ENCODE measurements at regions not wholly inside any gene's neighbourhood (a gene's known extent, or its start where the extent isn't known, plus 50 kb on each side); places are given as distances from the start of the nearest gene placed in this dataset.

GRCh38 chr3:1699361-1699920 lies 399.2 kb upstream of the CNTN4 start:
- no peak overlapping the region for H3K4ac ChIP-seq (ENCODE audit: low read depth in 1 of 2, low read length in 2 of 2)
- H2BK120ac ChIP-seq (ENCODE audit: low read depth, low read length), result no peak overlapping the region
- H3K36me3 ChIP-seq (ENCODE audit: control insufficient read depth in 1 of 2, insufficient read depth in 2 of 2, low read depth in 1 of 2, low read length in 2 of 2), result no peaks in the 10 kb centered on the region
- no peak overlapping the region for H3K18ac ChIP-seq (ENCODE audit: low read depth in 1 of 2, low read length in 2 of 2)
- no peak overlapping the region for H3K27ac ChIP-seq (ENCODE audit: low read length, poor library complexity, severe bottlenecking)
- H2AK5ac ChIP-seq (ENCODE audit: low read length, severe bottlenecking), result no peak overlapping the region
- H2AFZ ChIP-seq (ENCODE audit: low read depth, low read length), result no peak overlapping the region
- no peak overlapping the region for H4K8ac ChIP-seq (ENCODE audit: low read length)
- DNase-seq, result no peak
- H4K91ac ChIP-seq (ENCODE audit: low read length), result no peak overlapping the region
- H3K4me2 ChIP-seq (ENCODE audit: low read length, poor library complexity, severe bottlenecking), result no peak overlapping the region
- H3K4me1 ChIP-seq (ENCODE audit: control insufficient read depth, insufficient read depth, low read depth, low read length), result no peaks in the 10 kb centered on the region
- H2BK15ac ChIP-seq (ENCODE audit: low read depth, poor library complexity, severe bottlenecking), result no peak overlapping the region
- H3K9me3 ChIP-seq (ENCODE audit: control insufficient read depth, low read length), result peaks cover 21% of the 10 kb centered on the region
- no peaks in the 10 kb centered on the region for H3K79me1 ChIP-seq (replicated peaks; ENCODE audit: low read length, poor library complexity, severe bottlenecking)
- no peak overlapping the region for H2BK5ac ChIP-seq (ENCODE audit: low read depth, low read length, poor library complexity, severe bottlenecking)
- no peak overlapping the region for H2BK12ac ChIP-seq (ENCODE audit: low read length in 2 of 2)
- 89% methylated on average over 17 of the region's 17 CpGs for WGBS
- H3K14ac ChIP-seq (ENCODE audit: low read length in 2 of 2), result no peak overlapping the region
- no peak overlapping the region for H3K9ac ChIP-seq (ENCODE audit: low read length)
- no peak overlapping the region for H3K4me3 ChIP-seq (ENCODE audit: insufficient read depth in 1 of 2, low read depth in 1 of 2, low read length in 2 of 2)
- H3K23ac ChIP-seq (ENCODE audit: low read length in 2 of 2), result no peak overlapping the region
- no peaks in the 10 kb centered on the region for H3K27me3 ChIP-seq (ENCODE audit: control insufficient read depth in 1 of 2, insufficient read depth in 1 of 2, low read length in 2 of 2)

GRCh38 chr3:1700650-1701049 lies 398.0 kb upstream of the CNTN4 start:
- Histone ChIP-seq H2BK120ac (ENCODE audit: low read depth, low read length) (no peak overlapping the region), H3K4me3 (ENCODE audit: insufficient read depth in 1 of 2, low read depth in 1 of 2, low read length in 2 of 2) (no peak overlapping the region), H3K23ac (ENCODE audit: low read length in 2 of 2) (no peak overlapping the region), H3K27ac (ENCODE audit: low read length, poor library complexity, severe bottlenecking) (no peak overlapping the region), H2BK5ac (ENCODE audit: low read depth, low read length, poor library complexity, severe bottlenecking) (no peak overlapping the region), H3K9me3 (ENCODE audit: control insufficient read depth, low read length) (peaks cover 21% of the 10 kb centered on the region), H4K8ac (ENCODE audit: low read length) (no peak overlapping the region), H2BK15ac (ENCODE audit: low read depth, poor library complexity, severe bottlenecking) (no peak overlapping the region), H3K79me1 (replicated peaks; ENCODE audit: low read length, poor library complexity, severe bottlenecking) (no peaks in the 10 kb centered on the region), H3K18ac (ENCODE audit: low read depth in 1 of 2, low read length in 2 of 2) (no peak overlapping the region), H2AFZ (ENCODE audit: low read depth, low read length) (no peak overlapping the region), H3K4ac (ENCODE audit: low read depth in 1 of 2, low read length in 2 of 2) (no peak overlapping the region), H4K91ac (ENCODE audit: low read length) (no peak overlapping the region), H3K4me2 (ENCODE audit: low read length, poor library complexity, severe bottlenecking) (no peak overlapping the region), H2BK12ac (ENCODE audit: low read length in 2 of 2) (no peak overlapping the region), H3K4me1 (ENCODE audit: control insufficient read depth, insufficient read depth, low read depth, low read length) (no peaks in the 10 kb centered on the region), H3K27me3 (ENCODE audit: control insufficient read depth in 1 of 2, insufficient read depth in 1 of 2, low read length in 2 of 2) (no peaks in the 10 kb centered on the region), H3K9ac (ENCODE audit: low read length) (no peak overlapping the region), H3K14ac (ENCODE audit: low read length in 2 of 2) (no peak overlapping the region), H2AK5ac (ENCODE audit: low read length, severe bottlenecking) (no peak overlapping the region), H3K36me3 (ENCODE audit: control insufficient read depth in 1 of 2, insufficient read depth in 2 of 2, low read depth in 1 of 2, low read length in 2 of 2) (no peaks in the 10 kb centered on the region)
- 72% methylated on average over 5 of the region's 5 CpGs for WGBS
- no peak for DNase-seq

GRCh38 chr3:1703169-1703568 lies 395.5 kb upstream of the CNTN4 start:
- Histone ChIP-seq H4K91ac (ENCODE audit: low read length) (no peak overlapping the region), H3K9me3 (ENCODE audit: control insufficient read depth, low read length) (peaks cover 20% of the 10 kb centered on the region), H3K23ac (ENCODE audit: low read length in 2 of 2) (no peak overlapping the region), H3K27me3 (ENCODE audit: control insufficient read depth in 1 of 2, insufficient read depth in 1 of 2, low read length in 2 of 2) (no peaks in the 10 kb centered on the region), H2AFZ (ENCODE audit: low read depth, low read length) (no peak overlapping the region), H2AK5ac (ENCODE audit: low read length, severe bottlenecking) (no peak overlapping the region), H3K4me1 (ENCODE audit: control insufficient read depth, insufficient read depth, low read depth, low read length) (no peaks in the 10 kb centered on the region), H2BK120ac (ENCODE audit: low read depth, low read length) (no peak overlapping the region), H3K14ac (ENCODE audit: low read length in 2 of 2) (no peak overlapping the region), H3K9ac (ENCODE audit: low read length) (no peak overlapping the region), H3K18ac (ENCODE audit: low read depth in 1 of 2, low read length in 2 of 2) (no peak overlapping the region), H3K79me1 (replicated peaks; ENCODE audit: low read length, poor library complexity, severe bottlenecking) (no peaks in the 10 kb centered on the region), H2BK12ac (ENCODE audit: low read length in 2 of 2) (no peak overlapping the region), H2BK15ac (ENCODE audit: low read depth, poor library complexity, severe bottlenecking) (no peak overlapping the region), H3K27ac (ENCODE audit: low read length, poor library complexity, severe bottlenecking) (no peak overlapping the region), H3K4me2 (ENCODE audit: low read length, poor library complexity, severe bottlenecking) (no peak overlapping the region), H3K4me3 (ENCODE audit: insufficient read depth in 1 of 2, low read depth in 1 of 2, low read length in 2 of 2) (no peak overlapping the region), H2BK5ac (ENCODE audit: low read depth, low read length, poor library complexity, severe bottlenecking) (no peak overlapping the region), H4K8ac (ENCODE audit: low read length) (no peak overlapping the region), H3K36me3 (ENCODE audit: control insufficient read depth in 1 of 2, insufficient read depth in 2 of 2, low read depth in 1 of 2, low read length in 2 of 2) (no peaks in the 10 kb centered on the region), H3K4ac (ENCODE audit: low read depth in 1 of 2, low read length in 2 of 2) (no peak overlapping the region)
- WGBS, result 0% methylated on average over 1 of the region's 1 CpG
- no peak for DNase-seq

- no peaks in the 10 kb centered on the region for H3K27me3 ChIP-seq (ENCODE audit: control insufficient read depth in 1 of 2, insufficient read depth in 1 of 2, low read length in 2 of 2)
- no peak overlapping the region for H2AK5ac ChIP-seq (ENCODE audit: low read length, severe bottlenecking)
- no peaks in the 10 kb centered on the region for H3K79me1 ChIP-seq (replicated peaks; ENCODE audit: low read length, poor library complexity, severe bottlenecking)
- no peak overlapping the region for H3K14ac ChIP-seq (ENCODE audit: low read length in 2 of 2)
- no peak overlapping the region for H2BK5ac ChIP-seq (ENCODE audit: low read depth, low read length, poor library complexity, severe bottlenecking)
- H4K8ac ChIP-seq (ENCODE audit: low read length), result no peak overlapping the region
- H2BK15ac ChIP-seq (ENCODE audit: low read depth, poor library complexity, severe bottlenecking), result no peak overlapping the region
- no peak overlapping the region for H3K18ac ChIP-seq (ENCODE audit: low read depth in 1 of 2, low read length in 2 of 2)
- H2BK120ac ChIP-seq (ENCODE audit: low read depth, low read length), result no peak overlapping the region
- H3K23ac ChIP-seq (ENCODE audit: low read length in 2 of 2), result no peak overlapping the region
- H2BK12ac ChIP-seq (ENCODE audit: low read length in 2 of 2), result no peak overlapping the region
- peaks cover 2% of the 10 kb centered on the region for H3K4me1 ChIP-seq (ENCODE audit: control insufficient read depth, insufficient read depth, low read depth, low read length)
- H3K4ac ChIP-seq (ENCODE audit: low read depth in 1 of 2, low read length in 2 of 2), result no peak overlapping the region
- no peak overlapping the region for H3K27ac ChIP-seq (ENCODE audit: low read length, poor library complexity, severe bottlenecking)
- H3K9me3 ChIP-seq (ENCODE audit: control insufficient read depth, low read length), result peaks cover 20% of the 10 kb centered on the region
- no peak for DNase-seq
- H3K9ac ChIP-seq (ENCODE audit: low read length), result no peak overlapping the region
- 85% methylated on average over 11 of the region's 11 CpGs for WGBS
- H3K4me3 ChIP-seq (ENCODE audit: insufficient read depth in 1 of 2, low read depth in 1 of 2, low read length in 2 of 2), result no peak overlapping the region
- no peaks in the 10 kb centered on the region for H3K36me3 ChIP-seq (ENCODE audit: control insufficient read depth in 1 of 2, insufficient read depth in 2 of 2, low read depth in 1 of 2, low read length in 2 of 2)
- H4K91ac ChIP-seq (ENCODE audit: low read length), result no peak overlapping the region
- H3K4me2 ChIP-seq (ENCODE audit: low read length, poor library complexity, severe bottlenecking), result no peak overlapping the region
- no peak overlapping the region for H2AFZ ChIP-seq (ENCODE audit: low read depth, low read length)
These were observed 388.0 kb upstream of the CNTN4 start for GRCh38 chr3:1710663-1711062.
